Neural cell (in vitro differentiated cells): ENCODE measurements at regions not wholly inside any gene's neighbourhood (a gene's known extent, or its start where the extent isn't known, plus 50 kb on each side); places are given as distances from the start of the nearest gene placed in this dataset.

Source experiments
- CTCF ChIP-seq: fragments of 450-650 bp; IDR thresholded peaks from 2 replicates; pipeline ENCODE4 v1.5.1; 2014; ENCODE audit warnings: antibody characterized with exemption, mild to moderate bottlenecking, moderate library complexity; ENCODE audit not compliant: poor library complexity, severe bottlenecking
- EZH2 ChIP-seq: fragments of 200-600, 300-800 bp; shearing (Covaris generic), sonication (generic); IDR thresholded peaks from 2 replicates; pipeline ENCODE4 v1.6.1; 2014; ENCODE audit warnings: antibody characterized with exemption, low read length, borderline replicate concordance, mild to moderate bottlenecking; ENCODE audit not compliant: insufficient read depth, poor library complexity, severe bottlenecking
- POLR2AphosphoS5 ChIP-seq: IDR thresholded peaks from 2 replicates; pipeline ENCODE4 v1.6.1; 2012
- RAD21 ChIP-seq: fragments of 450-650 bp; conservative IDR thresholded peaks from 2 replicates; pipeline ENCODE4 v1.6.1; 2014; ENCODE audit warnings: antibody characterized with exemption, mild to moderate bottlenecking, moderate library complexity
- SMC3 ChIP-seq: fragments of 450-650 bp; conservative IDR thresholded peaks from 2 replicates; pipeline ENCODE4 v1.6.1; 2014; ENCODE audit warnings: antibody characterized with exemption, mild to moderate bottlenecking, moderate library complexity; ENCODE audit not compliant: poor library complexity

- TF ChIP-seq CTCF (no peak), POLR2AphosphoS5 (no peak), RAD21 (no peak), SMC3 (no peak), EZH2 (no peak)
Observed at GRCh38 chr13:50401721-50402465, 386.6 kb downstream of the KCNRG start.
